GM21447 (cell line): ENCODE measurements at regions not wholly inside any gene's neighbourhood (a gene's known extent, or its start where the extent isn't known, plus 50 kb on each side); places are given as distances from the start of the nearest gene placed in this dataset.
"Not testable (repeated sequence)": the region's sequence is repeated elsewhere in the genome, so short reads cannot be mapped to it uniquely, and the experiment has no call there.

Experiments used
- ATAC-seq: cut with Tn5 transposase; IDR thresholded peaks from one replicate; pipeline ENCODE4 v1.9.1; 2021; ENCODE audit not compliant: unreplicated experiment

- no peak for ATAC-seq
These were observed 398.1 kb upstream of the TNRC6C start for GRCh38 chr17:77560381-77560780.

GRCh38 chr17:77560841-77561240 lies 397.7 kb upstream of the TNRC6C start:
- ATAC-seq, result no peak

GRCh38 chr17:77562361-77562760 lies 396.1 kb upstream of the TNRC6C start:
- ATAC-seq, result not testable (repeated sequence)

- no peak for ATAC-seq
These were observed 394.9 kb upstream of the TNRC6C start for GRCh38 chr17:77563439-77564102.

- no peak for ATAC-seq
These were observed 394.1 kb upstream of the TNRC6C start for GRCh38 chr17:77564278-77564920.

DNA sequence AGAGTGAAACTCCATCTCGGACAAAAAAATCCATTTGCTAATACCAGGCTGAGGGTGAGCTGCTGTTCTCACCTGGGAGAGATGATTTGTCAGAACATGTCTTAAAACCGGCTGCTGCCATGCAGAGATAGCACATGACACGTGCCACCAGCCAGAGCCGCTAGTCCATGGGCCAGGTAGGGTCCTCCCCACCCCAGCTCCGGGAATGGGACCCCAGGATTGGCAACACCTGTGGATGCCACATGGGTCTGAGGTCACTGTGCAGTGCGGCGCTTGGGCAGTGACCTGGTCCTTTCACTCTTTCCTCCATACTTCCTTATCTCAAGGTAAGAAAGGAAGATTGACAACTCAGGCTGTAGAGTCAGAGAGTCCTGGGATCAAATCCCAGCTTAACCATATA lies 393.3 kb upstream of the TNRC6C start:
- ATAC-seq, result no peak

- ATAC-seq, result no peak
These were observed 392.4 kb upstream of the TNRC6C start for GRCh38 chr17:77566151-77566550.

GRCh38 chr17:77566566-77567138 lies 391.9 kb upstream of the TNRC6C start:
- no peak for ATAC-seq

- no peak for ATAC-seq
These were observed 390.0 kb upstream of the TNRC6C start for GRCh38 chr17:77568540-77568939.

- no peak for ATAC-seq
These were observed 388.5 kb upstream of the TNRC6C start for GRCh38 chr17:77569846-77570564.

GRCh38 chr17:77570565-77570898 lies 388.0 kb upstream of the TNRC6C start:
- ATAC-seq, result no peak

DNA sequence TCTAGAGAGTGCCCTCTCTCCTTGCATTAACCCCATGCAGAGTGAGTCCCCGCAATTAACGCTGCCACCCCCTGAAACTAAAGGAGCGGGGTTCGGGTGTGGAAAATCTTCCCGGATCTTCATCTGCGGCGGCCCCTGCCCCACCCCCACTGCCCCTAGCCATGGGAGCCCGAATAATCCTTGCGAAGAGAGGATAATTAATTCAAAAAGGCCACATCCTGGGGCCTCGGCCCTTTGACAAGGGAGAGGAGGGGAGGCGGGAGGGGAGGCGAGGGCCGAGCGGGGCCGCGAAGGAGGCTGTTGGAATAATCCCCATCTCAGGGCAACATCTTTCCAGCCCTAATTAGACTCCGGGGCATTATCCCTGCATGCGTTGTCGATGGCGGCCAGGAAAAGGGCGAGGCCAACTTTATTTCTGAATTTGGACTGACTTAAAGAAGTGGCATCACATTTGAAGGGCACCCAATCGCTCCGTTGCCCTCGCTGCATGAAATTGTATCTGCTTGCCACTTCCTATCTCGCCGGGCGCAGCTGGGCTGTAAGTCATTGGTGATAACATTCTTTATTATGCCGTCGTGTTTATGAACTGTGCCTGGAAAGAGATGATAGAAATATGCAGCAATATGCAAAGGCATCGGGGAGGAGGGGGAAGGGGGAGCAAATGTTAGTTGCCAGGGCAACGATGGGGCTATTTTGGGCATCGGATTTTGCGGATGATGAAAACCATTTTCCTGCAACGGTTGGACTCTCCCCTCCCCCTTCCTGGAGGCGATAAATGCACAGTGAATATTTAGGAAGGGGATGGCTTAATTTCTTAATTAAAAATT lies 387.1 kb upstream of the TNRC6C start:
- no peak for ATAC-seq

- ATAC-seq, result no peak
These were observed 386.4 kb upstream of the TNRC6C start for GRCh38 chr17:77572065-77572601.

DNA sequence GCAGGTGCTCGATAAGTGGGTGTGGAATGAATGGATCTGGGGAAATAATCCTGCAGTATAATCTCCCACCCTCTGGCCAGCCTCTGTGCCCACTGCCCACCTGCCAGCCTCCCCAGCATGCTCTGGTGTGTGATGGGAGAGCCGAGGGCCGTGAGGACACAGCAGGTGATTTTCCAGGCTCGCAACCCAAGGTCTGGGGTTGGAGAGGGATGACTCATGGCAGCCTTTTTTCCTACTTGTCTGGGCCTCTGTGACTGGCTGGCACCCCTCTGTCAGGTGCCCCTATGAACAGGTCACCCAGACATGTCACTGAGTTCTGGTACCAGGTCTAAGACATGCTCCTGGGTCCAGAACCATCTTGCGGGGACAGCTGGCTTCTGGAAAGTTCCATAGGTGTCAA lies 385.7 kb upstream of the TNRC6C start:
- no peak for ATAC-seq

- ATAC-seq, result no peak
These were observed 381.0 kb upstream of the TNRC6C start for GRCh38 chr17:77577491-77577890.

- ATAC-seq, result no peak
These were observed 379.4 kb upstream of the TNRC6C start for GRCh38 chr17:77579131-77579530.

- ATAC-seq, result no peak
These were observed 378.8 kb upstream of the TNRC6C start for GRCh38 chr17:77579682-77580081.

GRCh38 chr17:77580531-77581270 lies 377.8 kb upstream of the TNRC6C start:
- no peak for ATAC-seq

DNA sequence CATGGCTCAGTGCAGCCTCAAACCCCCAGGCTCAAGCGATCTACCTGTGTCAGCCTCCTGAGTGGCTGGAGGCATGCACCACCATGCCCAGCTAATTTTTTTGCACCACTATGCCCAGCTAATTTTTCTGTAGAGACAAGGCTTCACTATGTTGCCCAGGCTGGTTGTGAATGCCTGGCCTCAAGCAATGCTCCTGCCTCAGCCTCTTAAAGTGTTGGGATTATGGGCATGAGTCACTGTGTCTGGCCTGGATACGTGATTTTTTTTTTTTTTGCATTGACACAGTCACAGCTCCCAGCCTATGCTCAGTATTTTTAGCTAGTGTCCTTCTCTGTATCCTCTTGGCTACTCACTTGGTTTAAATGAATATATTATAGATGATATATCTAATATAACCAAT lies 377.0 kb upstream of the TNRC6C start:
- ATAC-seq, result no peak
